Mesothelial cell of epicardium (in vitro differentiated cells): ENCODE measurements at regions not wholly inside any gene's neighbourhood (a gene's known extent, or its start where the extent isn't known, plus 50 kb on each side); places are given as distances from the start of the nearest gene placed in this dataset.

Experiments
- DNase-seq, 2 experiments: peaks; one replicate each; pipeline ENCODE4 v3.0.0; 2021; ENCODE audit warnings: low spot score in 2 of 2; ENCODE audit not compliant: unreplicated experiment in 2 of 2
- H3K27ac Mint-ChIP-seq: 2 replicates; pipeline ENCODE4 v1.8.0; 2021; ENCODE audit warnings: mixed read lengths
- H3K27me3 Mint-ChIP-seq: 2 replicates; pipeline ENCODE4 v1.8.0; 2021; ENCODE audit warnings: low read depth, mixed read lengths
- H3K36me3 Mint-ChIP-seq: 2 replicates; pipeline ENCODE4 v1.8.0; 2021; ENCODE audit warnings: mixed read lengths
- H3K4me1 Mint-ChIP-seq: 2 replicates; pipeline ENCODE4 v1.8.0; 2021; ENCODE audit warnings: mixed read lengths
- H3K4me3 Mint-ChIP-seq: 2 replicates; pipeline ENCODE4 v1.8.0; 2021; ENCODE audit warnings: mild to moderate bottlenecking, moderate library complexity, mixed read lengths
- H3K9me3 Mint-ChIP-seq: 2 replicates; pipeline ENCODE4 v1.8.0; 2021; ENCODE audit warnings: mixed read lengths
- CTCF ChIP-seq: fragments of 200-600 bp; sonication (generic); IDR thresholded peaks from one replicate; pipeline ENCODE4 v1.5.0; 2021; ENCODE audit warnings: antibody characterized with exemption; ENCODE audit not compliant: unreplicated experiment

GRCh38 chr13:66222127-66222526 is 1008.0 kb downstream of the PCDH9 start:
- DNase-seq: no peak
- Mint-ChIP-seq H3K36me3 (peaks cover 3% of the 10 kb centered on the region), H3K27ac (no peak overlapping the region), H3K27me3 (no peaks in the 10 kb centered on the region), H3K4me1 (peaks cover 28% of the 10 kb centered on the region), H3K4me3 (no peak overlapping the region), H3K9me3 (peaks cover 10% of the 10 kb centered on the region)
- TF ChIP-seq CTCF: no peak

- Mint-ChIP-seq H3K27ac (no peak overlapping the region), H3K27me3 (no peaks in the 10 kb centered on the region), H3K4me3 (no peak overlapping the region), H3K36me3 (peaks cover 3% of the 10 kb centered on the region), H3K9me3 (peaks cover 10% of the 10 kb centered on the region), H3K4me1 (peaks cover 27% of the 10 kb centered on the region)
- DNase-seq: no peak
- TF ChIP-seq CTCF: no peak
Observed at GRCh38 chr13:66219506-66219905, 1010.6 kb downstream of the PCDH9 start.

GRCh38 chr13:66218583-66218982 is 1011.6 kb downstream of the PCDH9 start:
- no peak for TF ChIP-seq CTCF
- Mint-ChIP-seq H3K9me3 (peaks cover 10% of the 10 kb centered on the region), H3K4me1 (peaks cover 19% of the 10 kb centered on the region), H3K36me3 (peaks cover 3% of the 10 kb centered on the region), H3K27ac (no peak overlapping the region), H3K27me3 (no peaks in the 10 kb centered on the region), H3K4me3 (no peak overlapping the region)
- DNase-seq: no peak

- H3K36me3 Mint-ChIP-seq: peaks cover 3% of the 10 kb centered on the region
- H3K4me3 Mint-ChIP-seq: no peak overlapping the region
- H3K27me3 Mint-ChIP-seq: no peaks in the 10 kb centered on the region
- TF ChIP-seq CTCF: no peak
- H3K27ac Mint-ChIP-seq: no peak overlapping the region
- DNase-seq: no peak
- peaks cover 11% of the 10 kb centered on the region for H3K9me3 Mint-ChIP-seq
- peaks cover 14% of the 10 kb centered on the region for H3K4me1 Mint-ChIP-seq
Observed at GRCh38 chr13:66216728-66217127, 1013.4 kb downstream of the PCDH9 start.

- DNase-seq: no peak
- Mint-ChIP-seq H3K4me3 (no peak overlapping the region), H3K9me3 (peaks cover 8% of the 10 kb centered on the region), H3K36me3 (no peaks in the 10 kb centered on the region), H3K4me1 (peaks cover 13% of the 10 kb centered on the region), H3K27ac (no peak overlapping the region), H3K27me3 (no peaks in the 10 kb centered on the region)
- no peak for TF ChIP-seq CTCF
Observed at GRCh38 chr13:66214467-66214866, 1015.7 kb downstream of the PCDH9 start.

GRCh38 chr13:66212511-66212910 is 1017.6 kb downstream of the PCDH9 start:
- no peak for DNase-seq
- H3K27me3 Mint-ChIP-seq: no peaks in the 10 kb centered on the region
- no peak for TF ChIP-seq CTCF
- H3K9me3 Mint-ChIP-seq: peaks cover 5% of the 10 kb centered on the region
- no peak overlapping the region for H3K27ac Mint-ChIP-seq
- no peak overlapping the region for H3K4me3 Mint-ChIP-seq
- H3K4me1 Mint-ChIP-seq: peaks cover 14% of the 10 kb centered on the region
- H3K36me3 Mint-ChIP-seq: no peaks in the 10 kb centered on the region
